ENCODE measurements at regions not wholly inside any gene's neighbourhood (a gene's known extent, or its start where the extent isn't known, plus 50 kb on each side); places are given as distances from the start of the nearest gene placed in this dataset.

- no peak for DNase-seq
- Histone ChIP-seq H3K4me3 (ENCODE audit: low read depth, low read length) (no peak overlapping the region), H3K9me3 (no peaks in the 10 kb centered on the region; the same call in 1 of the 2 replicates), H3K36me3 (no peaks in the 10 kb centered on the region; the same call in 1 of the 2 replicates), H3K27me3 (no peaks in the 10 kb centered on the region), H3K4me1 (no peaks in the 10 kb centered on the region)
- TF ChIP-seq, protein P1, sequence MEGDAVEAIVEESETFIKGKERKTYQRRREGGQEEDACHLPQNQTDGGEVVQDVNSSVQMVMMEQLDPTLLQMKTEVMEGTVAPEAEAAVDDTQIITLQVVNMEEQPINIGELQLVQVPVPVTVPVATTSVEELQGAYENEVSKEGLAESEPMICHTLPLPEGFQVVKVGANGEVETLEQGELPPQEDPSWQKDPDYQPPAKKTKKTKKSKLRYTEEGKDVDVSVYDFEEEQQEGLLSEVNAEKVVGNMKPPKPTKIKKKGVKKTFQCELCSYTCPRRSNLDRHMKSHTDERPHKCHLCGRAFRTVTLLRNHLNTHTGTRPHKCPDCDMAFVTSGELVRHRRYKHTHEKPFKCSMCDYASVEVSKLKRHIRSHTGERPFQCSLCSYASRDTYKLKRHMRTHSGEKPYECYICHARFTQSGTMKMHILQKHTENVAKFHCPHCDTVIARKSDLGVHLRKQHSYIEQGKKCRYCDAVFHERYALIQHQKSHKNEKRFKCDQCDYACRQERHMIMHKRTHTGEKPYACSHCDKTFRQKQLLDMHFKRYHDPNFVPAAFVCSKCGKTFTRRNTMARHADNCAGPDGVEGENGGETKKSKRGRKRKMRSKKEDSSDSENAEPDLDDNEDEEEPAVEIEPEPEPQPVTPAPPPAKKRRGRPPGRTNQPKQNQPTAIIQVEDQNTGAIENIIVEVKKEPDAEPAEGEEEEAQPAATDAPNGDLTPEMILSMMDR (IDR thresholded peaks at IDR 0.05; ENCODE audit: low read depth, low read length) = no peak
Observed at GRCh38 chr2:3025984-3026383, 351.6 kb downstream of the EIPR1 start.

DNA sequence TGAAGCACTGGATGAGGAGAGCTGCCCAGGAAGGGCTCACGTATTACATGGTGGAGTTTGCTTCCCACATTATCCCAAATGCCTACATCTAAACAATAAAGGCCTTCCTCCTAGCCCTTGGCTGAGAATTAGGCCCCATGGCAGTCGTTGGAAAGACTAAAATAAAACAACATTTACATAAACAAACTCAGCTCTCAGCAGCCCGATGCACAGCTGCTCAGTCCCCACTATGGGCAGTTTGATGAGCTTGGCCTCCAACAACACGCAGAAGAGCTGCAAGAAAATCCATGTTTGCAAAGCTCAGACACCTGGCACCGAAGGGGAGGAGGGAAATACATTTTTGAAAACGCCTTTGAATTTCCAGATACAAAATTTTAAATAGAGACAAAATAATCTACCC is 352.4 kb downstream of the EIPR1 start:
- H3K9me3 ChIP-seq = no peaks in the 10 kb centered on the region; the same call in 1 of the 2 replicates
- H3K27me3 ChIP-seq = no peaks in the 10 kb centered on the region
- H3K4me3 ChIP-seq (ENCODE audit: low read depth, low read length) = no peak overlapping the region
- no peaks in the 10 kb centered on the region for H3K4me1 ChIP-seq
- no peak for DNase-seq
- TF ChIP-seq, protein P1 (IDR thresholded peaks at IDR 0.05; ENCODE audit: low read depth, low read length) = no peak
- no peaks in the 10 kb centered on the region; the same call in 1 of the 2 replicates for H3K36me3 ChIP-seq

- DNase-seq = no peak
- no peaks in the 10 kb centered on the region; the same call in 1 of the 2 replicates for H3K36me3 ChIP-seq
- H3K9me3 ChIP-seq = no peaks in the 10 kb centered on the region; the same call in 1 of the 2 replicates
- no peaks in the 10 kb centered on the region for H3K4me1 ChIP-seq
- TF ChIP-seq, protein P1 (IDR thresholded peaks at IDR 0.05; ENCODE audit: low read depth, low read length) = no peak
- H3K27me3 ChIP-seq = no peaks in the 10 kb centered on the region
- H3K4me3 ChIP-seq (ENCODE audit: low read depth, low read length) = no peak overlapping the region
Observed at GRCh38 chr2:3024401-3024935, 353.1 kb downstream of the EIPR1 start.

- Histone ChIP-seq H3K4me1 (no peaks in the 10 kb centered on the region), H3K27me3 (no peaks in the 10 kb centered on the region), H3K4me3 (ENCODE audit: low read depth, low read length) (no peak overlapping the region), H3K9me3 (no peaks in the 10 kb centered on the region), H3K36me3 (no peaks in the 10 kb centered on the region)
- TF ChIP-seq, protein P1 (IDR thresholded peaks at IDR 0.05; ENCODE audit: low read depth, low read length) = no peak
- no peak for DNase-seq
Observed at GRCh38 chr2:3023531-3023930, 354.1 kb downstream of the EIPR1 start.

- DNase-seq = no peak
- Histone ChIP-seq H3K4me1 (no peaks in the 10 kb centered on the region), H3K27me3 (no peaks in the 10 kb centered on the region), H3K4me3 (ENCODE audit: low read depth, low read length) (no peak overlapping the region), H3K36me3 (no peaks in the 10 kb centered on the region), H3K9me3 (no peaks in the 10 kb centered on the region)
- TF ChIP-seq, protein P1 (IDR thresholded peaks at IDR 0.05; ENCODE audit: low read depth, low read length) = no peak
Observed at GRCh38 chr2:3022841-3023372, 354.7 kb downstream of the EIPR1 start.

GRCh38 chr2:3021720-3022119 is 355.9 kb downstream of the EIPR1 start:
- H3K4me1 ChIP-seq = no peaks in the 10 kb centered on the region
- DNase-seq = no peak
- TF ChIP-seq, protein P1 (IDR thresholded peaks at IDR 0.05; ENCODE audit: low read depth, low read length) = no peak
- no peaks in the 10 kb centered on the region for H3K27me3 ChIP-seq
- no peak overlapping the region for H3K4me3 ChIP-seq (ENCODE audit: low read depth, low read length)
- H3K36me3 ChIP-seq = no peaks in the 10 kb centered on the region
- no peaks in the 10 kb centered on the region for H3K9me3 ChIP-seq

Data from BE2C (cell line).